ENCODE measurements at regions not wholly inside any gene's neighbourhood (a gene's known extent, or its start where the extent isn't known, plus 50 kb on each side); places are given as distances from the start of the nearest gene placed in this dataset.
A peak's percentile ranks its signal among the peaks of the same experiment; 100 is the strongest.

DNA sequence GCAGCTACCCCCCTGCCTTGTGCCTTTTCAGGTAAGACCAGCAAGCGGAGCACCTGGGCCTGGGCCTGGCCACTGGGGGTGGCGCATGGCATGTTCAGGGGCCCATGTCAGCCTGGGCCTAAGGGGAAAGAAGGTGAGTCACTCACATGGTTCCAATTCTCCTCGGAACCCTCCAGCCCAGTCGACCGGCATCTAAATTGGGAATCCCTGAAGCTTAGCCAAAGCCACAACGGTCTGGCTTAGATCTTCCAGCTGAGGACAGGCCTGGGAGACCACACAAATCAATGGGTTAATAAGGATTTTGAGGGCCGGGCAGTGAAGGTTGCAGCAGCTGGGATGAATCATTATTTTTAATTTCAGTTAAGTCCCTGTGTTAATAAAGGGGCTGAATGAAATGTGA lies 145.1 kb upstream of the SMYD2 start:
- CTCF ChIA-PET: interaction anchor here (0.6 to 2.5 kb wide), 4 partner anchors 13 to 1759 kb away, joined by 3 to 8 read pairs (median 4); no protein-coding TSS in a partner anchor
- Mint-ChIP-seq H3K4me1 (peaks cover 3% of the 10 kb centered on the region; the same call in 1 of the 2 replicates), H3K9me3 (peaks cover 4% of the 10 kb centered on the region), H3K27me3 (ENCODE audit: low read depth) (no peaks in the 10 kb centered on the region), H3K4me3 (no peak overlapping the region), H3K27ac (no peak overlapping the region), H3K36me3 (no peaks in the 10 kb centered on the region)
- ATAC-seq (peak; percentile 92), DNase-seq (ENCODE audit: low spot score) (peak; percentile 19)
- POLR2A ChIA-PET: interaction anchor here (0.6 kb wide), 2 partner anchors 29 to 68 kb away, joined by 3 read pairs; no protein-coding TSS in a partner anchor
- TF ChIP-seq, protein P1, sequence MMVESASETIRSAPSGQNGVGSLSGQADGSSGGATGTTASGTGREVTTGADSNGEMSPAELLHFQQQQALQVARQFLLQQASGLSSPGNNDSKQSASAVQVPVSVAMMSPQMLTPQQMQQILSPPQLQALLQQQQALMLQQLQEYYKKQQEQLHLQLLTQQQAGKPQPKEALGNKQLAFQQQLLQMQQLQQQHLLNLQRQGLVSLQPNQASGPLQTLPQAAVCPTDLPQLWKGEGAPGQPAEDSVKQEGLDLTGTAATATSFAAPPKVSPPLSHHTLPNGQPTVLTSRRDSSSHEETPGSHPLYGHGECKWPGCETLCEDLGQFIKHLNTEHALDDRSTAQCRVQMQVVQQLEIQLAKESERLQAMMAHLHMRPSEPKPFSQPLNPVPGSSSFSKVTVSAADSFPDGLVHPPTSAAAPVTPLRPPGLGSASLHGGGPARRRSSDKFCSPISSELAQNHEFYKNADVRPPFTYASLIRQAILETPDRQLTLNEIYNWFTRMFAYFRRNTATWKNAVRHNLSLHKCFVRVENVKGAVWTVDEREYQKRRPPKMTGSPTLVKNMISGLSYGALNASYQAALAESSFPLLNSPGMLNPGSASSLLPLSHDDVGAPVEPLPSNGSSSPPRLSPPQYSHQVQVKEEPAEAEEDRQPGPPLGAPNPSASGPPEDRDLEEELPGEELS (CRISPR knock-in tag; IDR thresholded peaks at IDR 0.05): no peak
- TF ChIP-seq ZNF423 (CRISPR knock-in tag; IDR thresholded peaks at IDR 0.05) (no peak), TEAD4 (CRISPR knock-in tag; IDR thresholded peaks at IDR 0.05) (no peak), ZNF317 (CRISPR knock-in tag; IDR thresholded peaks at IDR 0.05; ENCODE audit: borderline replicate concordance, low read depth) (no peak), EMX1 (CRISPR knock-in tag; IDR thresholded peaks at IDR 0.05) (no peak), TCF7 (CRISPR knock-in tag; IDR thresholded peaks at IDR 0.05; ENCODE audit: low read depth) (no peak), PRRX2 (CRISPR knock-in tag; IDR thresholded peaks at IDR 0.05) (no peak), NR1H2 (CRISPR knock-in tag; IDR thresholded peaks at IDR 0.05) (no peak), MXD4 (CRISPR knock-in tag; IDR thresholded peaks at IDR 0.05; ENCODE audit: borderline replicate concordance) (no peak)
- TF ChIP-seq, protein P2, sequence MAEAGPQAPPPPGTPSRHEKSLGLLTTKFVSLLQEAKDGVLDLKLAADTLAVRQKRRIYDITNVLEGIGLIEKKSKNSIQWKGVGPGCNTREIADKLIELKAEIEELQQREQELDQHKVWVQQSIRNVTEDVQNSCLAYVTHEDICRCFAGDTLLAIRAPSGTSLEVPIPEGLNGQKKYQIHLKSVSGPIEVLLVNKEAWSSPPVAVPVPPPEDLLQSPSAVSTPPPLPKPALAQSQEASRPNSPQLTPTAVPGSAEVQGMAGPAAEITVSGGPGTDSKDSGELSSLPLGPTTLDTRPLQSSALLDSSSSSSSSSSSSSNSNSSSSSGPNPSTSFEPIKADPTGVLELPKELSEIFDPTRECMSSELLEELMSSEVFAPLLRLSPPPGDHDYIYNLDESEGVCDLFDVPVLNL (CRISPR knock-in tag; IDR thresholded peaks at IDR 0.05; ENCODE audit: borderline replicate concordance, low read depth): no peak
- TF ChIP-seq, protein P3, sequence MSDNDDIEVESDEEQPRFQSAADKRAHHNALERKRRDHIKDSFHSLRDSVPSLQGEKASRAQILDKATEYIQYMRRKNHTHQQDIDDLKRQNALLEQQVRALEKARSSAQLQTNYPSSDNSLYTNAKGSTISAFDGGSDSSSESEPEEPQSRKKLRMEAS (CRISPR knock-in tag; IDR thresholded peaks at IDR 0.05): no peak
- TF ChIP-seq, protein P4, sequence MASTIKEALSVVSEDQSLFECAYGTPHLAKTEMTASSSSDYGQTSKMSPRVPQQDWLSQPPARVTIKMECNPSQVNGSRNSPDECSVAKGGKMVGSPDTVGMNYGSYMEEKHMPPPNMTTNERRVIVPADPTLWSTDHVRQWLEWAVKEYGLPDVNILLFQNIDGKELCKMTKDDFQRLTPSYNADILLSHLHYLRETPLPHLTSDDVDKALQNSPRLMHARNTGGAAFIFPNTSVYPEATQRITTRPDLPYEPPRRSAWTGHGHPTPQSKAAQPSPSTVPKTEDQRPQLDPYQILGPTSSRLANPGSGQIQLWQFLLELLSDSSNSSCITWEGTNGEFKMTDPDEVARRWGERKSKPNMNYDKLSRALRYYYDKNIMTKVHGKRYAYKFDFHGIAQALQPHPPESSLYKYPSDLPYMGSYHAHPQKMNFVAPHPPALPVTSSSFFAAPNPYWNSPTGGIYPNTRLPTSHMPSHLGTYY (CRISPR knock-in tag; IDR thresholded peaks at IDR 0.05): no peak
- TF ChIP-seq, protein P5, sequence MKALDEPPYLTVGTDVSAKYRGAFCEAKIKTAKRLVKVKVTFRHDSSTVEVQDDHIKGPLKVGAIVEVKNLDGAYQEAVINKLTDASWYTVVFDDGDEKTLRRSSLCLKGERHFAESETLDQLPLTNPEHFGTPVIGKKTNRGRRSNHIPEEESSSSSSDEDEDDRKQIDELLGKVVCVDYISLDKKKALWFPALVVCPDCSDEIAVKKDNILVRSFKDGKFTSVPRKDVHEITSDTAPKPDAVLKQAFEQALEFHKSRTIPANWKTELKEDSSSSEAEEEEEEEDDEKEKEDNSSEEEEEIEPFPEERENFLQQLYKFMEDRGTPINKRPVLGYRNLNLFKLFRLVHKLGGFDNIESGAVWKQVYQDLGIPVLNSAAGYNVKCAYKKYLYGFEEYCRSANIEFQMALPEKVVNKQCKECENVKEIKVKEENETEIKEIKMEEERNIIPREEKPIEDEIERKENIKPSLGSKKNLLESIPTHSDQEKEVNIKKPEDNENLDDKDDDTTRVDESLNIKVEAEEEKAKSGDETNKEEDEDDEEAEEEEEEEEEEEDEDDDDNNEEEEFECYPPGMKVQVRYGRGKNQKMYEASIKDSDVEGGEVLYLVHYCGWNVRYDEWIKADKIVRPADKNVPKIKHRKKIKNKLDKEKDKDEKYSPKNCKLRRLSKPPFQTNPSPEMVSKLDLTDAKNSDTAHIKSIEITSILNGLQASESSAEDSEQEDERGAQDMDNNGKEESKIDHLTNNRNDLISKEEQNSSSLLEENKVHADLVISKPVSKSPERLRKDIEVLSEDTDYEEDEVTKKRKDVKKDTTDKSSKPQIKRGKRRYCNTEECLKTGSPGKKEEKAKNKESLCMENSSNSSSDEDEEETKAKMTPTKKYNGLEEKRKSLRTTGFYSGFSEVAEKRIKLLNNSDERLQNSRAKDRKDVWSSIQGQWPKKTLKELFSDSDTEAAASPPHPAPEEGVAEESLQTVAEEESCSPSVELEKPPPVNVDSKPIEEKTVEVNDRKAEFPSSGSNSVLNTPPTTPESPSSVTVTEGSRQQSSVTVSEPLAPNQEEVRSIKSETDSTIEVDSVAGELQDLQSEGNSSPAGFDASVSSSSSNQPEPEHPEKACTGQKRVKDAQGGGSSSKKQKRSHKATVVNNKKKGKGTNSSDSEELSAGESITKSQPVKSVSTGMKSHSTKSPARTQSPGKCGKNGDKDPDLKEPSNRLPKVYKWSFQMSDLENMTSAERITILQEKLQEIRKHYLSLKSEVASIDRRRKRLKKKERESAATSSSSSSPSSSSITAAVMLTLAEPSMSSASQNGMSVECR (CRISPR knock-in tag; IDR thresholded peaks at IDR 0.05; ENCODE audit: borderline replicate concordance): no peak
- TF ChIP-seq, protein P6, sequence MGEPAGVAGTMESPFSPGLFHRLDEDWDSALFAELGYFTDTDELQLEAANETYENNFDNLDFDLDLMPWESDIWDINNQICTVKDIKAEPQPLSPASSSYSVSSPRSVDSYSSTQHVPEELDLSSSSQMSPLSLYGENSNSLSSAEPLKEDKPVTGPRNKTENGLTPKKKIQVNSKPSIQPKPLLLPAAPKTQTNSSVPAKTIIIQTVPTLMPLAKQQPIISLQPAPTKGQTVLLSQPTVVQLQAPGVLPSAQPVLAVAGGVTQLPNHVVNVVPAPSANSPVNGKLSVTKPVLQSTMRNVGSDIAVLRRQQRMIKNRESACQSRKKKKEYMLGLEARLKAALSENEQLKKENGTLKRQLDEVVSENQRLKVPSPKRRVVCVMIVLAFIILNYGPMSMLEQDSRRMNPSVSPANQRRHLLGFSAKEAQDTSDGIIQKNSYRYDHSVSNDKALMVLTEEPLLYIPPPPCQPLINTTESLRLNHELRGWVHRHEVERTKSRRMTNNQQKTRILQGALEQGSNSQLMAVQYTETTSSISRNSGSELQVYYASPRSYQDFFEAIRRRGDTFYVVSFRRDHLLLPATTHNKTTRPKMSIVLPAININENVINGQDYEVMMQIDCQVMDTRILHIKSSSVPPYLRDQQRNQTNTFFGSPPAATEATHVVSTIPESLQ (CRISPR knock-in tag; IDR thresholded peaks at IDR 0.05): no peak
- TF ChIP-seq, protein P7, sequence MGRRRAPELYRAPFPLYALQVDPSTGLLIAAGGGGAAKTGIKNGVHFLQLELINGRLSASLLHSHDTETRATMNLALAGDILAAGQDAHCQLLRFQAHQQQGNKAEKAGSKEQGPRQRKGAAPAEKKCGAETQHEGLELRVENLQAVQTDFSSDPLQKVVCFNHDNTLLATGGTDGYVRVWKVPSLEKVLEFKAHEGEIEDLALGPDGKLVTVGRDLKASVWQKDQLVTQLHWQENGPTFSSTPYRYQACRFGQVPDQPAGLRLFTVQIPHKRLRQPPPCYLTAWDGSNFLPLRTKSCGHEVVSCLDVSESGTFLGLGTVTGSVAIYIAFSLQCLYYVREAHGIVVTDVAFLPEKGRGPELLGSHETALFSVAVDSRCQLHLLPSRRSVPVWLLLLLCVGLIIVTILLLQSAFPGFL (CRISPR knock-in tag; IDR thresholded peaks at IDR 0.05; ENCODE audit: borderline replicate concordance): no peak
- TF ChIP-seq, protein P8, sequence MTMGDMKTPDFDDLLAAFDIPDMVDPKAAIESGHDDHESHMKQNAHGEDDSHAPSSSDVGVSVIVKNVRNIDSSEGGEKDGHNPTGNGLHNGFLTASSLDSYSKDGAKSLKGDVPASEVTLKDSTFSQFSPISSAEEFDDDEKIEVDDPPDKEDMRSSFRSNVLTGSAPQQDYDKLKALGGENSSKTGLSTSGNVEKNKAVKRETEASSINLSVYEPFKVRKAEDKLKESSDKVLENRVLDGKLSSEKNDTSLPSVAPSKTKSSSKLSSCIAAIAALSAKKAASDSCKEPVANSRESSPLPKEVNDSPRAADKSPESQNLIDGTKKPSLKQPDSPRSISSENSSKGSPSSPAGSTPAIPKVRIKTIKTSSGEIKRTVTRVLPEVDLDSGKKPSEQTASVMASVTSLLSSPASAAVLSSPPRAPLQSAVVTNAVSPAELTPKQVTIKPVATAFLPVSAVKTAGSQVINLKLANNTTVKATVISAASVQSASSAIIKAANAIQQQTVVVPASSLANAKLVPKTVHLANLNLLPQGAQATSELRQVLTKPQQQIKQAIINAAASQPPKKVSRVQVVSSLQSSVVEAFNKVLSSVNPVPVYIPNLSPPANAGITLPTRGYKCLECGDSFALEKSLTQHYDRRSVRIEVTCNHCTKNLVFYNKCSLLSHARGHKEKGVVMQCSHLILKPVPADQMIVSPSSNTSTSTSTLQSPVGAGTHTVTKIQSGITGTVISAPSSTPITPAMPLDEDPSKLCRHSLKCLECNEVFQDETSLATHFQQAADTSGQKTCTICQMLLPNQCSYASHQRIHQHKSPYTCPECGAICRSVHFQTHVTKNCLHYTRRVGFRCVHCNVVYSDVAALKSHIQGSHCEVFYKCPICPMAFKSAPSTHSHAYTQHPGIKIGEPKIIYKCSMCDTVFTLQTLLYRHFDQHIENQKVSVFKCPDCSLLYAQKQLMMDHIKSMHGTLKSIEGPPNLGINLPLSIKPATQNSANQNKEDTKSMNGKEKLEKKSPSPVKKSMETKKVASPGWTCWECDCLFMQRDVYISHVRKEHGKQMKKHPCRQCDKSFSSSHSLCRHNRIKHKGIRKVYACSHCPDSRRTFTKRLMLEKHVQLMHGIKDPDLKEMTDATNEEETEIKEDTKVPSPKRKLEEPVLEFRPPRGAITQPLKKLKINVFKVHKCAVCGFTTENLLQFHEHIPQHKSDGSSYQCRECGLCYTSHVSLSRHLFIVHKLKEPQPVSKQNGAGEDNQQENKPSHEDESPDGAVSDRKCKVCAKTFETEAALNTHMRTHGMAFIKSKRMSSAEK (CRISPR knock-in tag; IDR thresholded peaks at IDR 0.05; ENCODE audit: borderline replicate concordance): no peak
- TF ChIP-seq, protein P9, sequence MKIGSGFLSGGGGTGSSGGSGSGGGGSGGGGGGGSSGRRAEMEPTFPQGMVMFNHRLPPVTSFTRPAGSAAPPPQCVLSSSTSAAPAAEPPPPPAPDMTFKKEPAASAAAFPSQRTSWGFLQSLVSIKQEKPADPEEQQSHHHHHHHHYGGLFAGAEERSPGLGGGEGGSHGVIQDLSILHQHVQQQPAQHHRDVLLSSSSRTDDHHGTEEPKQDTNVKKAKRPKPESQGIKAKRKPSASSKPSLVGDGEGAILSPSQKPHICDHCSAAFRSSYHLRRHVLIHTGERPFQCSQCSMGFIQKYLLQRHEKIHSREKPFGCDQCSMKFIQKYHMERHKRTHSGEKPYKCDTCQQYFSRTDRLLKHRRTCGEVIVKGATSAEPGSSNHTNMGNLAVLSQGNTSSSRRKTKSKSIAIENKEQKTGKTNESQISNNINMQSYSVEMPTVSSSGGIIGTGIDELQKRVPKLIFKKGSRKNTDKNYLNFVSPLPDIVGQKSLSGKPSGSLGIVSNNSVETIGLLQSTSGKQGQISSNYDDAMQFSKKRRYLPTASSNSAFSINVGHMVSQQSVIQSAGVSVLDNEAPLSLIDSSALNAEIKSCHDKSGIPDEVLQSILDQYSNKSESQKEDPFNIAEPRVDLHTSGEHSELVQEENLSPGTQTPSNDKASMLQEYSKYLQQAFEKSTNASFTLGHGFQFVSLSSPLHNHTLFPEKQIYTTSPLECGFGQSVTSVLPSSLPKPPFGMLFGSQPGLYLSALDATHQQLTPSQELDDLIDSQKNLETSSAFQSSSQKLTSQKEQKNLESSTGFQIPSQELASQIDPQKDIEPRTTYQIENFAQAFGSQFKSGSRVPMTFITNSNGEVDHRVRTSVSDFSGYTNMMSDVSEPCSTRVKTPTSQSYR (CRISPR knock-in tag; IDR thresholded peaks at IDR 0.05): no peak

Measured in WTC11 (cell line).